WERI-Rb-1 (cell line): ENCODE measurements at regions not wholly inside any gene's neighbourhood (a gene's known extent, or its start where the extent isn't known, plus 50 kb on each side); places are given as distances from the start of the nearest gene placed in this dataset.

Experiments used
- DNase-seq: peaks from one replicate; pipeline ENCODE4 v3.0.0-alpha.2; 2020
- H3K27ac ChIP-seq: fragments of 250-450 bp; sonication (Bioruptor Pico); 2 replicates; pipeline ENCODE4 v1.5.1; 2020; ENCODE audit warnings: mild to moderate bottlenecking, moderate library complexity
- H3K27me3 ChIP-seq: fragments of 250-450 bp; sonication (Bioruptor Pico); 2 replicates; pipeline ENCODE4 v1.5.1; 2021; ENCODE audit warnings: mild to moderate bottlenecking, low read depth, moderate library complexity; ENCODE audit not compliant: insufficient read depth, severe bottlenecking
- H3K36me3 ChIP-seq: fragments of 250-450 bp; sonication (Bioruptor Pico); 2 replicates; pipeline ENCODE4 v1.5.1; 2020; ENCODE audit warnings: mild to moderate bottlenecking, moderate library complexity
- H3K4me3 ChIP-seq: 2 replicates; pipeline ENCODE4 v1.5.1; 2011; ENCODE audit warnings: low read depth, mild to moderate bottlenecking, control low read depth, low read length
- H3K9me3 ChIP-seq: fragments of 250-450 bp; sonication (Bioruptor Pico); 2 replicates; pipeline ENCODE4 v1.5.1; 2021; ENCODE audit warnings: mild to moderate bottlenecking, moderate library complexity; ENCODE audit not compliant: severe bottlenecking
- TF ChIP-seq, protein P1 (sequence below): IDR thresholded peaks from 2 replicates; pipeline ENCODE4 v1.5.1; 2011; ENCODE audit warnings: low read depth, mild to moderate bottlenecking, control low read depth, inconsistent platforms, low read length

DNA sequence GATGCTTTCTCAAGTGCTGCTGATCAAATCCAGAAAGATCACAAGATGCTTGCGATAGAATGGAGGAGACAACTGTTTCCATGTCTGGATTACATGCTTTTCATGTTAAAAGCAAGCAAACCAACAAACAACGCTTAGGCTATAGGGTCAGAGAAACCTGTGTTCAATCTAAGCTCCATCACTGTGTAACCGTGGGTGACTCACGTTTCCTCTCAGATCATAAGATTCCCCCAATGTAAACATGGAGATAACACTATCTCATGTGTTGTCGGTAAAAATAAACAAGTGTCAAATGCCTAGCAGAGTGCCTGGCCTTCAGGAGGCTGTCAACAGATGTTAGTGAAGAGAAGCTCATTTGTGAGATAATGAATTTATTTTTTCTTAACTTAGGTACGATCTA lies 907.8 kb downstream of the NTRK3 start:
- Histone ChIP-seq H3K27me3 (no peaks in the 10 kb centered on the region), H3K36me3 (no peaks in the 10 kb centered on the region), H3K4me3 (no peak overlapping the region), H3K27ac (no peak overlapping the region), H3K9me3 (no peaks in the 10 kb centered on the region)
- DNase-seq = no peak
- TF ChIP-seq, protein P1, sequence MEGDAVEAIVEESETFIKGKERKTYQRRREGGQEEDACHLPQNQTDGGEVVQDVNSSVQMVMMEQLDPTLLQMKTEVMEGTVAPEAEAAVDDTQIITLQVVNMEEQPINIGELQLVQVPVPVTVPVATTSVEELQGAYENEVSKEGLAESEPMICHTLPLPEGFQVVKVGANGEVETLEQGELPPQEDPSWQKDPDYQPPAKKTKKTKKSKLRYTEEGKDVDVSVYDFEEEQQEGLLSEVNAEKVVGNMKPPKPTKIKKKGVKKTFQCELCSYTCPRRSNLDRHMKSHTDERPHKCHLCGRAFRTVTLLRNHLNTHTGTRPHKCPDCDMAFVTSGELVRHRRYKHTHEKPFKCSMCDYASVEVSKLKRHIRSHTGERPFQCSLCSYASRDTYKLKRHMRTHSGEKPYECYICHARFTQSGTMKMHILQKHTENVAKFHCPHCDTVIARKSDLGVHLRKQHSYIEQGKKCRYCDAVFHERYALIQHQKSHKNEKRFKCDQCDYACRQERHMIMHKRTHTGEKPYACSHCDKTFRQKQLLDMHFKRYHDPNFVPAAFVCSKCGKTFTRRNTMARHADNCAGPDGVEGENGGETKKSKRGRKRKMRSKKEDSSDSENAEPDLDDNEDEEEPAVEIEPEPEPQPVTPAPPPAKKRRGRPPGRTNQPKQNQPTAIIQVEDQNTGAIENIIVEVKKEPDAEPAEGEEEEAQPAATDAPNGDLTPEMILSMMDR = no peak

DNA sequence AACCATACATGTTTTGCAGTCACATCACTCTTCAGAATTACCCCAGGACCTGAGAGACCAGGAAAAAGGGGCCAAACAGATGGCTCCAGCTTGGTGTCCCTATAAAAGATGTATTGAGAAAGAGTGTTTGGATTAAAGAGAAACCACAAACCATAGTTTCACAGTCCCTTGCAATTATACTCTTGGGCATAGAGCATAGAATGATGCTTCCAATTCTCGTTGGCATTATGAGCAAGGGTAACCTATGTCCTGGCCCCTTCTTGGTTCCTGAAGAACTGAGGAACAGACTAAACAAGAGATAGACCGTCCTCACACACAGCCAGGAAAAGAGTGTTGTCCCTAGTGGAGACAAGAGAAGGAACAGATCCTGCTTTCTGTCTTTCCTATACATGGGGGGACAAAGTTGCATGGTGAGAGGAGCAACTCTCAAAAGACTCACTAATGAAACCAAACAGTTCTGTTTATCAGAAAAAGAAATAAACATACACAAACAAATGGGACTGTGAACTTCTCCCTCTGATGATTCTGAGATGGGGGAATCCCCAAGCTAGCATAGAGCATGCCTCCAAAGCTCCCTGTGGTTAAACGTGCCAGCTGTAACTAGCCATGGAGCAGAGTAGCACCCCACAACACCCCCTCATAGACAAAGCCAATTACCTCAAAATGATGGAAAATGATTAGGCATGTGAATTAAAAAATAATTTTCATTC lies 908.6 kb downstream of the NTRK3 start:
- TF ChIP-seq, protein P1 = no peak
- DNase-seq = no peak

DNA sequence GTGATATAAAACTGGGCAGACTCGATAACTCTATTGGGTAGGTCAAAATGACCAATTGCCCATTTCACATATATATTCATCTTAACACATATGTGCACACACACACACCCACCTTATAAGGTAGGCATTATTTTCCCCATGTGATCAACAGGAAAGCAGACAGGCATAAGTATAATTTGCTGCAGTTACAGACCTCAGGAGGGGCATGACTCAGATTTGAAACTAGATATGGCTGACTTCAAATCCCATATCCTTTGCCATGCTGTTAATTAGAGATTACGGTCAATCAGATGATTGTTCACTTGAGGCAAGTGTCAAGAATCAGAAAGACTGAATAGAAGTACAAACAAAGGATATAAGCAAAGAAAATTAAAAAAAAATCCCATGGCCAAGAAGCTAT lies 910.6 kb downstream of the NTRK3 start:
- Histone ChIP-seq H3K27ac (no peak overlapping the region), H3K27me3 (no peaks in the 10 kb centered on the region), H3K36me3 (no peaks in the 10 kb centered on the region), H3K9me3 (no peaks in the 10 kb centered on the region), H3K4me3 (no peak overlapping the region)
- TF ChIP-seq, protein P1 = no peak
- DNase-seq = no peak

More for the DNA sequence above, 908.6 kb downstream of the NTRK3 start:
- H3K9me3 ChIP-seq = no peaks in the 10 kb centered on the region
- no peak overlapping the region for H3K27ac ChIP-seq
- H3K36me3 ChIP-seq = no peaks in the 10 kb centered on the region
- H3K27me3 ChIP-seq = no peaks in the 10 kb centered on the region
- H3K4me3 ChIP-seq = no peak overlapping the region

DNA sequence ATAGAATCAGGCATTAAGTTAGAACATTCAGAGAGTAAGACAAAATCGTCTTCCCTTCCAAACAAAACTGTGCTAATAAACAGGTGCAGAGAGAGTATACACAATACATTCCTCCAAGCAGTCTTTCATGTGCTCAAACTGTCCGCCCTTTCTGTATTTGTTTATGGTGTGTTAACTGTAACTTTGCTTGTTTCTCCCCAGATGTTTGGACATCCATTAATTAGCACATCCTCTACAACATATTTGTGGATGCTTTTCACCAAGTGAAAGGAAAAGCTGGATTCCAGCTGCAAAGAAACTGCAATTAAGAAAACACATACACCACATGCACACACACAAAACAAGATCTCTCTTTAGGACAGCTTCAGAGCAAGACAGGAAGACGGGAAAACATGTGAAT lies 912.6 kb downstream of the NTRK3 start:
- no peaks in the 10 kb centered on the region for H3K36me3 ChIP-seq

DNA sequence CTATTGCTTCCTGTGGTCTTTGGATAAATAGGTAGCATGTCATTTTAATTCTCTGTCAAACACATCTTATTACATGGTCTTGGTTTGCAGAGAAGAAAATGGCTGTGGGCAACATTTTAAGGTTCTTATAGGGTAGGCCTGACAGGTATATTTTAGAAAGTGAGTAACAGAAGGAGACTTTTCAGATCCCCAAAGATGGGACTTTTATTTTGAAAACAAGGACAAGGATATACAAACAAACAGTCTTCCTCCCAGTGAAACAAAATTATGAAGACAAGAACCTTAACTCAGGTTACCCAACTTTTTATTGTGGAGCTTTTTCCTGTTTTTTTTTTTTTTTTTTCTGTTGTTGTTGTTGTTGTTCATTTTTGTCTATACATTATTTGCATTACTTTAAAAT lies 916.2 kb downstream of the NTRK3 start:
- Histone ChIP-seq H3K9me3 (no peaks in the 10 kb centered on the region), H3K27ac (no peak overlapping the region), H3K36me3 (no peaks in the 10 kb centered on the region), H3K27me3 (no peaks in the 10 kb centered on the region), H3K4me3 (no peak overlapping the region)
- TF ChIP-seq, protein P1 = no peak
- no peak for DNase-seq

More for the DNA sequence above, 912.6 kb downstream of the NTRK3 start:
- Histone ChIP-seq H3K27ac (no peak overlapping the region), H3K27me3 (no peaks in the 10 kb centered on the region), H3K4me3 (no peak overlapping the region), H3K9me3 (no peaks in the 10 kb centered on the region)
- TF ChIP-seq, protein P1 = no peak
- no peak for DNase-seq

DNA sequence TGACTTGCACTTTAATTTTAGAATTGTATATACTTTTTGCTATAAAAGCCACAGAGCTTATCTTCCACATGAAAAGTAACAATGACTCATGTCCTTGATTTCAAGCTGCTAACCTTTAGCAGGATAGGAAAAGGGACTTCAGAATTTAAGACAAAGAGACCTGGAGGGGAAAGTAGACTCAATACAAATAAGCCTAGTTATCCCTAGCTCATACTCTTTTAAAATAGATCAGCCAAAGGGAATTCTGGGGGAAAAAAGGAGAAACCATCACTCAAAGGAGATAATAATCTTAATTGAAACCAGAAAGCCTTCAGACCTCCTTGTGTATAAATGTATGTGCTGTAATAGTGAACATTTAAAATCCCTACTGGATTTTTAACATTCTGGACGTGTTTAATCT lies 930.3 kb downstream of the NTRK3 start:
- Histone ChIP-seq H3K36me3 (no peaks in the 10 kb centered on the region), H3K27ac (no peak overlapping the region), H3K4me3 (no peak overlapping the region), H3K27me3 (no peaks in the 10 kb centered on the region), H3K9me3 (no peaks in the 10 kb centered on the region)
- DNase-seq = no peak
- TF ChIP-seq, protein P1 = no peak
